ENCODE measurements at regions not wholly inside any gene's neighbourhood (a gene's known extent, or its start where the extent isn't known, plus 50 kb on each side); places are given as distances from the start of the nearest gene placed in this dataset.

DNA sequence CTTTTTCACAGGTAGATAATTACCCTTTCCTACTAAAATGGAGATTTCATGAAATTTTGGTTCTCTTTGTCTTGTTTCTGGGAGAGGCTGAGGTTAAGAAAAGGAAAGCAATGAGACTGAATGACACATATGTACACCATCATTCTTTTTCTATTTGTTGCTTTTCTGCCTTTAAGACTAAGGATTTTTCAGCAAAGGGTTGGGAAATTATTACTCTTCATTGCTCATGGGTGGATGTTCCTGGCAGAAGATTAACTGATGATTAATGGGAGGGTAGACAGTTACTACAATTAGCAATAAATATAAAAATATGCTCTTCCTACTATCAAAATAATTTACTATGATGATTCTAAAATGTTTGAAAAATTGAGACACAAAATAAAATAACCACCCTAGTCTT is 316.5 kb upstream of the USP24 start:
- no peak overlapping the region for H3K9ac ChIP-seq (ENCODE audit: extremely low read depth, insufficient read length, low read length)
- Mint-ChIP-seq H3K27me3 (ENCODE audit: low read depth) (peaks cover 67% of the 10 kb centered on the region), H3K4me1 (peaks cover 13 to 15% of the 10 kb centered on the region in 2 experiments), H3K27ac (no peak overlapping the region), H3K36me3 (ENCODE audit: insufficient read depth in 1 of 3, low read depth in 3 of 3) (no peaks in the 10 kb centered on the region), H3K4me3 (no peak overlapping the region), H3K9me3 (no peaks in the 10 kb centered on the region)
- H3K4me1 ChIP-seq (ENCODE audit: insufficient read depth, low read length): no peaks in the 10 kb centered on the region
- no peak overlapping the region for H3K23ac ChIP-seq (ENCODE audit: insufficient read length, low read depth, low read length)
- no peak overlapping the region for H3K4ac ChIP-seq (ENCODE audit: low read depth, low read length)
- H2BK120ac ChIP-seq (ENCODE audit: low read depth, low read length, poor library complexity, severe bottlenecking): no peak overlapping the region
- H2BK20ac ChIP-seq (ENCODE audit: low read depth, low read length, poor library complexity, severe bottlenecking): no peak overlapping the region
- H3K79me2 ChIP-seq (ENCODE audit: insufficient read depth, low read length): no peaks in the 10 kb centered on the region
- H4K20me1 ChIP-seq (ENCODE audit: control insufficient read depth, insufficient read depth, insufficient read length): no peaks in the 10 kb centered on the region
- no peak overlapping the region for H4K8ac ChIP-seq (replicated peaks; ENCODE audit: insufficient read length, low read depth, low read length)
- no peaks in the 10 kb centered on the region for H3K79me1 ChIP-seq (ENCODE audit: insufficient read depth, low read depth, low read length, poor library complexity, severe bottlenecking)
- H2AK5ac ChIP-seq (ENCODE audit: insufficient read length, low read length): no peak overlapping the region
- TF ChIP-seq, protein P1, sequence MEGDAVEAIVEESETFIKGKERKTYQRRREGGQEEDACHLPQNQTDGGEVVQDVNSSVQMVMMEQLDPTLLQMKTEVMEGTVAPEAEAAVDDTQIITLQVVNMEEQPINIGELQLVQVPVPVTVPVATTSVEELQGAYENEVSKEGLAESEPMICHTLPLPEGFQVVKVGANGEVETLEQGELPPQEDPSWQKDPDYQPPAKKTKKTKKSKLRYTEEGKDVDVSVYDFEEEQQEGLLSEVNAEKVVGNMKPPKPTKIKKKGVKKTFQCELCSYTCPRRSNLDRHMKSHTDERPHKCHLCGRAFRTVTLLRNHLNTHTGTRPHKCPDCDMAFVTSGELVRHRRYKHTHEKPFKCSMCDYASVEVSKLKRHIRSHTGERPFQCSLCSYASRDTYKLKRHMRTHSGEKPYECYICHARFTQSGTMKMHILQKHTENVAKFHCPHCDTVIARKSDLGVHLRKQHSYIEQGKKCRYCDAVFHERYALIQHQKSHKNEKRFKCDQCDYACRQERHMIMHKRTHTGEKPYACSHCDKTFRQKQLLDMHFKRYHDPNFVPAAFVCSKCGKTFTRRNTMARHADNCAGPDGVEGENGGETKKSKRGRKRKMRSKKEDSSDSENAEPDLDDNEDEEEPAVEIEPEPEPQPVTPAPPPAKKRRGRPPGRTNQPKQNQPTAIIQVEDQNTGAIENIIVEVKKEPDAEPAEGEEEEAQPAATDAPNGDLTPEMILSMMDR (conservative IDR thresholded peaks at IDR 0.05): no peak
- no peaks in the 10 kb centered on the region for H3K23me2 ChIP-seq (ENCODE audit: insufficient read length, low read depth, low read length, poor library complexity, severe bottlenecking)
- H3K56ac ChIP-seq (ENCODE audit: insufficient read length, low read depth, low read length): no peak overlapping the region
- DNase-seq: no peak
- H2BK12ac ChIP-seq (ENCODE audit: insufficient read length, low read depth, low read length): no peak overlapping the region
- no peak overlapping the region for H4K91ac ChIP-seq (ENCODE audit: insufficient read length, low read depth, low read length)
- no peak overlapping the region for H4K5ac ChIP-seq (ENCODE audit: insufficient read length, low read depth, low read length)
- H3K9me3 ChIP-seq (ENCODE audit: control insufficient read depth, low read depth, low read length): no peaks in the 10 kb centered on the region
- no peak overlapping the region for H3T11ph ChIP-seq (ENCODE audit: low read length)
- H2AFZ ChIP-seq (ENCODE audit: low read length): no peak overlapping the region
- no peak overlapping the region for H3K4me2 ChIP-seq (ENCODE audit: insufficient read depth, insufficient read length, low read length)
- H2BK5ac ChIP-seq (ENCODE audit: insufficient read length, low read length): no peak overlapping the region
- H3K18ac ChIP-seq (ENCODE audit: insufficient read length, low read depth, low read length): no peak overlapping the region
- H3K14ac ChIP-seq (ENCODE audit: insufficient read depth, low read length): no peak overlapping the region
- H3K27me3 ChIP-seq (ENCODE audit: insufficient read depth, low read length): no peaks in the 10 kb centered on the region
- no peak overlapping the region for H3K27ac ChIP-seq (ENCODE audit: insufficient read length, low read depth, low read length)
- H2BK15ac ChIP-seq (ENCODE audit: low read depth, low read length): no peak overlapping the region

Measured in H9 (cell line).